ENCODE measurements at regions not wholly inside any gene's neighbourhood (a gene's known extent, or its start where the extent isn't known, plus 50 kb on each side); places are given as distances from the start of the nearest gene placed in this dataset.

- POLR2A ChIA-PET: no interaction called here
- H3K79me2 ChIP-seq (ENCODE audit: insufficient read depth, low read length): no peaks in the 10 kb centered on the region
- no peak overlapping the region for H3K27ac ChIP-seq (ENCODE audit: low read depth, low read length)
- H3K9ac ChIP-seq (ENCODE audit: low read length): no peak overlapping the region
- no peaks in the 10 kb centered on the region for H3K9me2 ChIP-seq (ENCODE audit: insufficient read depth)
- no peaks in the 10 kb centered on the region for H3K27me3 ChIP-seq (ENCODE audit: insufficient read depth, low read length)
- RAD21 ChIA-PET (ENCODE audit: low non-redundant PET in 1 of 2, low total read pairs in 2 of 2, uncharacterized antibody in 2 of 2, unreplicated experiment in 2 of 2): no interaction called here
- no peaks in the 10 kb centered on the region for H4K20me1 ChIP-seq (ENCODE audit: insufficient read depth)
- CTCF ChIA-PET: no interaction called here
- no peak overlapping the region for H2AFZ ChIP-seq (ENCODE audit: low read depth, low read length, poor library complexity, severe bottlenecking)
- H3K36me3 ChIP-seq (ENCODE audit: control insufficient read depth in 1 of 2, insufficient read depth in 2 of 2, low read length in 2 of 2): no peaks in the 10 kb centered on the region
- H3K4me3 ChIP-seq (replicated peaks in 1 of 2; ENCODE audit: low read depth in 1 of 2, low read length in 2 of 2): no peak overlapping the region
- BruUV-seq (replicated peaks): no TSS peak
- H3K9me3 ChIP-seq (ENCODE audit: control insufficient read depth in 1 of 2, insufficient read depth in 1 of 2, low read depth in 1 of 2, low read length in 2 of 2): no peaks in the 10 kb centered on the region
- TF ChIP-seq POLR2AphosphoS5 (IDR thresholded peaks at IDR 0.05; ENCODE audit: low read depth, low read length) (no peak), FOSL1 (IDR thresholded peaks at IDR 0.05; ENCODE audit: low read depth) (no peak), ELF1 (IDR thresholded peaks at IDR 0.05; ENCODE audit: borderline replicate concordance, low read depth) (no peak), SIN3A (IDR thresholded peaks at IDR 0.05; ENCODE audit: low read depth) (no peak), POLR2A (IDR thresholded peaks at IDR 0.05; ENCODE audit: borderline replicate concordance, extremely low read depth, insufficient read depth, insufficient read length) (no peak), ZFX (IDR thresholded peaks at IDR 0.05) (no peak), TCF7L2 (IDR thresholded peaks at IDR 0.05; ENCODE audit: borderline replicate concordance, extremely low read depth, insufficient read depth, insufficient read length) (no peak), ZNF274 (IDR thresholded peaks at IDR 0.05; ENCODE audit: low read depth, low read length) (no peak), RAD21 (IDR thresholded peaks at IDR 0.05; ENCODE audit: low read depth) (no peak), EZH2 (IDR thresholded peaks at IDR 0.05) (no peak), CEBPB (IDR thresholded peaks at IDR 0.05; ENCODE audit: low read depth) (no peak), YY1 (IDR thresholded peaks at IDR 0.05; ENCODE audit: extremely low read depth, insufficient replicate concordance, low read depth, low read length) (no peak)
- H3K4me1 ChIP-seq (ENCODE audit: control insufficient read depth in 1 of 2, insufficient read depth in 2 of 2, low read length in 2 of 2): no peaks in the 10 kb centered on the region
- no peak for DNase-seq (ENCODE audit: low read depth, low spot score)
- no peak overlapping the region for H3K4me2 ChIP-seq (ENCODE audit: low read length)
- no peak for ATAC-seq
- intact Hi-C loops (cut with micrococcal nuclease): no loop called here
These were observed 121.4 kb upstream of the TMEM161B start for GRCh38 chr5:88390096-88390441.

DNA sequence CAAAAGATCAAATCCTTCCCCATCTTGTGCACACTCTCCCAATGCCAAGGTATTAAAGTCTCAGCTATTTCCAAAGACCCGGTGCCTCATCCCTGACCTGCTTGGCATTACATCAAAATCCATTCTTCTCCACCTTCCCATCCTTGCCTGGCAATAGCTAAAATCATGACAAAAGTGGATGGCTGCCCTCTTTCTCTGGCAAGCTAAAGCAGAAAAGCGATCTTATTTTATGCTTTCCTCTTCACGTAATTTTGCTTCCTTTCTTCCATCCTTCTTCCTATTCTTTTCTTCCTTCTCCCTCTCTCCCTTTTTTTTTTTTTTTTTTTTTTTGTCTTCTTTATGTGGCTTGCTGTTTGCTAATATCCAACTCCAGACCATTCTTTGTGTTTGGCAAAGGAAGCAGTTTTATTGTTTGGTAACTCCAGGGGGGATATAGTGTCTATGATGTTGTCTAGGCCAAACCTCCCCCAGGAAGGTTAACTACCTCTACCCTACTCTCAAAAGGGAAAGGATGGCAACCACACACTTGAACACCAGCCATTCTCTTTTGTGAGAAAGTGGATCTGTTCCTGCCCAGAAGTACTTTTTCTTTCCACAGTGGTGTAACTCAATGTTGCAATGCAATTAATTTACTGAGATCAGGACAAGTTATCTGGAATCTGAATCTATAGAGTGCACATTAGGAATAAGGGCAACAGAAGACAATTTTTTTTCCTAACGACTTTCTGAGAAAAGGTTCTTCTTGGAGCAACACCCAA is 120.9 kb upstream of the TMEM161B start:
- Histone ChIP-seq H3K9ac (ENCODE audit: low read length) (no peak overlapping the region), H3K4me2 (ENCODE audit: low read length) (no peak overlapping the region), H3K9me3 (ENCODE audit: control insufficient read depth in 1 of 2, insufficient read depth in 1 of 2, low read depth in 1 of 2, low read length in 2 of 2) (no peaks in the 10 kb centered on the region), H3K4me1 (ENCODE audit: control insufficient read depth in 1 of 2, insufficient read depth in 2 of 2, low read length in 2 of 2) (no peaks in the 10 kb centered on the region), H3K9me2 (ENCODE audit: insufficient read depth) (no peaks in the 10 kb centered on the region), H3K27ac (ENCODE audit: low read depth, low read length) (no peak overlapping the region), H4K20me1 (ENCODE audit: insufficient read depth) (no peaks in the 10 kb centered on the region), H3K4me3 (replicated peaks in 1 of 2; ENCODE audit: low read depth in 1 of 2, low read length in 2 of 2) (no peak overlapping the region), H3K79me2 (ENCODE audit: insufficient read depth, low read length) (no peaks in the 10 kb centered on the region), H2AFZ (ENCODE audit: low read depth, low read length, poor library complexity, severe bottlenecking) (no peak overlapping the region), H3K27me3 (ENCODE audit: insufficient read depth, low read length) (no peaks in the 10 kb centered on the region), H3K36me3 (ENCODE audit: control insufficient read depth in 1 of 2, insufficient read depth in 2 of 2, low read length in 2 of 2) (no peaks in the 10 kb centered on the region)
- ChIA-PET RAD21 (ENCODE audit: low non-redundant PET in 1 of 2, low total read pairs in 2 of 2, uncharacterized antibody in 2 of 2, unreplicated experiment in 2 of 2) (no interaction called here), POLR2A (no interaction called here), CTCF (no interaction called here)
- BruUV-seq (replicated peaks): no TSS peak
- intact Hi-C loops (cut with micrococcal nuclease): no loop called here
- DNase-seq (ENCODE audit: low read depth, low spot score): no peak
- ATAC-seq: no peak
- no peak for TF ChIP-seq SRF (IDR thresholded peaks at IDR 0.05; ENCODE audit: low read depth)
- TF ChIP-seq SP1 (IDR thresholded peaks at IDR 0.05; ENCODE audit: low read depth): no peak
- TF ChIP-seq TCF7L2 (IDR thresholded peaks at IDR 0.05; ENCODE audit: borderline replicate concordance, extremely low read depth, insufficient read depth, insufficient read length): no peak
- no peak for TF ChIP-seq FOSL1 (IDR thresholded peaks at IDR 0.05; ENCODE audit: low read depth)
- TF ChIP-seq, protein P1, sequence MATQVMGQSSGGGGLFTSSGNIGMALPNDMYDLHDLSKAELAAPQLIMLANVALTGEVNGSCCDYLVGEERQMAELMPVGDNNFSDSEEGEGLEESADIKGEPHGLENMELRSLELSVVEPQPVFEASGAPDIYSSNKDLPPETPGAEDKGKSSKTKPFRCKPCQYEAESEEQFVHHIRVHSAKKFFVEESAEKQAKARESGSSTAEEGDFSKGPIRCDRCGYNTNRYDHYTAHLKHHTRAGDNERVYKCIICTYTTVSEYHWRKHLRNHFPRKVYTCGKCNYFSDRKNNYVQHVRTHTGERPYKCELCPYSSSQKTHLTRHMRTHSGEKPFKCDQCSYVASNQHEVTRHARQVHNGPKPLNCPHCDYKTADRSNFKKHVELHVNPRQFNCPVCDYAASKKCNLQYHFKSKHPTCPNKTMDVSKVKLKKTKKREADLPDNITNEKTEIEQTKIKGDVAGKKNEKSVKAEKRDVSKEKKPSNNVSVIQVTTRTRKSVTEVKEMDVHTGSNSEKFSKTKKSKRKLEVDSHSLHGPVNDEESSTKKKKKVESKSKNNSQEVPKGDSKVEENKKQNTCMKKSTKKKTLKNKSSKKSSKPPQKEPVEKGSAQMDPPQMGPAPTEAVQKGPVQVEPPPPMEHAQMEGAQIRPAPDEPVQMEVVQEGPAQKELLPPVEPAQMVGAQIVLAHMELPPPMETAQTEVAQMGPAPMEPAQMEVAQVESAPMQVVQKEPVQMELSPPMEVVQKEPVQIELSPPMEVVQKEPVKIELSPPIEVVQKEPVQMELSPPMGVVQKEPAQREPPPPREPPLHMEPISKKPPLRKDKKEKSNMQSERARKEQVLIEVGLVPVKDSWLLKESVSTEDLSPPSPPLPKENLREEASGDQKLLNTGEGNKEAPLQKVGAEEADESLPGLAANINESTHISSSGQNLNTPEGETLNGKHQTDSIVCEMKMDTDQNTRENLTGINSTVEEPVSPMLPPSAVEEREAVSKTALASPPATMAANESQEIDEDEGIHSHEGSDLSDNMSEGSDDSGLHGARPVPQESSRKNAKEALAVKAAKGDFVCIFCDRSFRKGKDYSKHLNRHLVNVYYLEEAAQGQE (IDR thresholded peaks at IDR 0.05; ENCODE audit: low read depth): no peak
- no peak for TF ChIP-seq RAD21 (IDR thresholded peaks at IDR 0.05; ENCODE audit: low read depth)
- TF ChIP-seq JUND (IDR thresholded peaks at IDR 0.05): no peak
- TF ChIP-seq EZH2phosphoT487 (IDR thresholded peaks at IDR 0.05; ENCODE audit: borderline replicate concordance): no peak
- no peak for TF ChIP-seq YY1 (IDR thresholded peaks at IDR 0.05; ENCODE audit: extremely low read depth, insufficient replicate concordance, low read depth, low read length)
- TF ChIP-seq CEBPB (IDR thresholded peaks at IDR 0.05; ENCODE audit: low read depth): no peak
- no peak for TF ChIP-seq SIN3A (IDR thresholded peaks at IDR 0.05; ENCODE audit: low read depth)
- no peak for TF ChIP-seq CBX3 (IDR thresholded peaks at IDR 0.05; ENCODE audit: low read depth)
- TF ChIP-seq EGR1 (IDR thresholded peaks at IDR 0.05; ENCODE audit: low read depth): no peak
